ENCODE measurements at regions not wholly inside any gene's neighbourhood (a gene's known extent, or its start where the extent isn't known, plus 50 kb on each side); places are given as distances from the start of the nearest gene placed in this dataset.

- ATAC-seq: no peak
Observed at GRCh38 chr3:145754605-145755289, 406.2 kb downstream of the PLOD2 start.

GRCh38 chr3:145760036-145760435 is 400.9 kb downstream of the PLOD2 start:
- ATAC-seq: no peak

- ATAC-seq: no peak
Observed at GRCh38 chr3:145767909-145768308, 393.1 kb downstream of the PLOD2 start.

DNA sequence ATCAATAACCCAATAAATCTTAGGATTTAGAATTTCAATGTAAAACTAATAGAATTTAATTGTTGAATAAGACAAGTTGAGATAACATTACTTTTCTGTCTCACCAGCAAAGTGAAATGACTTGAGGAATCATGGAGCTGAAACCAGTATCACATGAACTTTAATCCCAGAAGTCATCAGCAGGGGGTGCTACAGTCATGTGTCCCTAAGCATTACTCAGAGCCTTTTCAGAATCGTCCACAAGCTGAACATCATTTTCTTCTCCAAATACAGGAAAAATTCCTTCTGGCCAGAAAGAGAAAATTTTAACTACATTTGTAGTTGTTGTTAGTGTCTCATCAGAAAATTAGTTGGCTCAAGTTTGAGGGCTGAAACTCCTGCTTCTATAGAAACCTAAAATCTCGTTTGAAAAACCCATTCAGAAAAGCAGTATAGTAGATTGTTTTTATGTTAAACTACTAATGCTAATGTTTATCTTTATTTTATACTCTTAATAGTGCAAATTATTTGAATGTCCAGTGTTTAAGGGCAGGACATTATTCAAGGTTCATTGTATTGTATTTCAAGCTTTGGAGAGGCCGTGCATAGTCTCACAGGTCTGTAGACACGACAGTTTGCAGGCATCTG is 384.1 kb downstream of the PLOD2 start:
- ATAC-seq: peak; percentile 42

GRCh38 chr3:145780301-145780700 is 380.7 kb downstream of the PLOD2 start:
- ATAC-seq: no peak

GRCh38 chr3:145785668-145786067 is 375.3 kb downstream of the PLOD2 start:
- no peak for ATAC-seq

GRCh38 chr3:145798007-145798406 is 363.0 kb downstream of the PLOD2 start:
- peak; percentile 74 for ATAC-seq

- ATAC-seq: no peak
Observed at GRCh38 chr3:145798696-145799537, 362.1 kb downstream of the PLOD2 start.

DNA sequence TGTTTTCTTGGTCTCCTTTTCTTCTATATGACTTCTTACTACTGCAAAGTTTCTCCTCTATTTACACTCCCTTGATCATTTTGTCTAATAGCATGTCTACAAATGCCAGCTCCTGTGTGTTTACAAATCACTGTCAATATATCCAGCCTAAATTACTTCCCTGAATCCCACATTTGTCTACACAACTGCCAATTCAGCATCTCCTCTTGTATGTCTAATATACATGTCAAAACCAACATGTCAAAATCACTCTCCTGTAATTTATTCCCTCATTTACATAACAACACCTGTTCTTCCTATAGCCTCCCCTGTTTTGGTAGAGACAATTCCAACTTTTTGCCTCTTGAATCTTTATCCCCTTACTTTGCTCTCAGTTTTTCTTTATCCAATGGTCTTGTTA is 359.3 kb downstream of the PLOD2 start:
- no peak for ATAC-seq

GRCh38 chr3:145807990-145808389 is 353.0 kb downstream of the PLOD2 start:
- ATAC-seq: no peak

DNA sequence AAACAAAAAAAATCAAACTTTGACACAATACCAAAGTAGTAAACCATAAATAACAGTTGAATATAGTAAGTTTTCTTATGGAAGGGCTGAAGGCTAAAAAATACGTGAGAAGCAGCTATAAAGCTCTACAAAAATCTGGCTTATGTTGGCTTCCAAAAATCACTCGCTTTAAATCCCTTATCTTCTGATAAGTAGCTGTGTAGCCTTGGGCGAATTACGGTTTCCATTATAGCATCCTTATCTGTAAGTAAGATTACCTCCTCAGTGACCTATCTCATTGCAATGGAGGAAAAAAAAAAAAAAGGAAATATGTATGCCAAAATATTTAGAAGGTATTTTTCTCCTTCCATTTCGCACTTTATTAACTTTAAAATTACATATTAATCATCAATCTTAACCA is 348.6 kb downstream of the PLOD2 start:
- ATAC-seq: no peak

- no peak for ATAC-seq
Observed at GRCh38 chr3:145815707-145816413, 345.1 kb downstream of the PLOD2 start.

DNA sequence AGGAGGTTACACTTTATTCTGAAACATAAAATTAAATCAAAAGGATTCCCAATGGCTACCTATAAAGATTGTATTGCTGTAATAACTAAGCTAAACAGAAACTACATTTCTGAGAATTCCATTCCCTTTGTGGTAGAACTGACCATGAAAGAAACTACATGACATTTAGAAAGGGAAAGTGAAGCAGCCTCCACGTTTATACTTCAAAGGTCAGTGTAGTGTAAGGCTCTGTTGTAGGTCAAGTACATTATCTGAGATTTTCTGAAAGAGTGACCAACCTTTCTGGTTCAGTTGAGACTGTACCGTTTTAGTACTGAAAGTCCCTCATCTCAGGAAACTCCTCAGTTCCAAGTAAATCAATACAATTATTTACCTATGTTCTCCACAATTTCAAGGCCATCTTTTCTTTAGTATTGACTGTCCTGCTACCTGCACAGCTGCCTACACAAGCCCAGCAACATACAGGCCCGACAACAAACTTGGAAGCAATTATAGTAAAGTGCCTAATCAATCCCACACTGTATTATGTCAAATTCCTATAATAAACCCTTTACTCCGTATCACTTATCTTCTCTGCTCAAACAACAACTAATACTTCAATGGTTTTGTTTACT is 343.0 kb downstream of the PLOD2 start:
- no peak for ATAC-seq

DNA sequence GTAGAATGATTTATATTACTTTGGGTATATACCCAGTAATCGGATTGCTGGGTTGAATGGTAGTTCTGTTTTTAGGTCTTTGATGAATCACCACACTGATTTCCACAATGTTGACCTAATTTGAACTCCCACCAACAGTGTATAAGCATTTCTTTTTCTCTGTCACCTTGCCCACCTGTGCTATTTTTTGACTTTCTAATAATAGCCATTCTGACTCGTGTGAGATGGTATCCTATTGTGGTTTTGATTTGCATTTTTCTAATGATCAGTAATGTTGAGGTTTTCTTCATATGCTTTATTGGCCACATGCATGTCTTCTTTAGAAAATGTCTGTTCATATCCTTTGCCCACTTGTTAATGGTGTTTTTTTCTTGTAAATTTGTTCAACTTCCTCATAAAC is 340.8 kb downstream of the PLOD2 start:
- ATAC-seq: no peak

DNA sequence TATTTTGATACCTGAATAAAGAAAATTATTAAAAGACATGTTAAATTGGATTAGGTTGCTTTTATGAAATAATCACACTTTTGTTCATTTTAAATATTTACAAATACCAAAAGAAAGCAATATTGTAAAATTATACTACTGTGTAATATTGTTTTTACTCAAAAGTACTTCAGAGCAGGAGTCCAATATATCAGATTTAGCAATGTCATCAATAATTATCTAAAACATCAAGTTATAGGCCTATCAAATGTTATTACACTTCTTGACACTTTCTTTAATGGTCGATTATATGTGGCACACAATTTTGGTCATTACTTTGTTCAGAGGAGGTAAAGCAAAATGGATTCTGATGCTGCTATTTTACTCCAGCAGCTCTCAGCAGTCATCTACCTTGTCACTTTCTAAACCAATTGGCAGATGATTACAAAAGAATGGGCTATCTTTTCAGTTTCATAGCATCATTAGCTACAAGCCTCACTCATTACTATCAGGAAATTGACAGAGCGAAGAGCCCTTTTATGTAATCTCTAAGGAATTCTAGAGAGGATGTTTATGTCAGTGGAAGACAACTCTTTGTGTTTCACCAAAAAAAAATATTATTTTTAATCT is 318.6 kb downstream of the PLOD2 start:
- no peak for ATAC-seq

- ATAC-seq: no peak
Observed at GRCh38 chr3:145843561-145843960, 317.4 kb downstream of the PLOD2 start.

- no peak for ATAC-seq
Observed at GRCh38 chr3:145849115-145849514, 311.9 kb downstream of the PLOD2 start.

GRCh38 chr3:145854499-145854898 is 306.5 kb downstream of the PLOD2 start:
- no peak for ATAC-seq

DNA sequence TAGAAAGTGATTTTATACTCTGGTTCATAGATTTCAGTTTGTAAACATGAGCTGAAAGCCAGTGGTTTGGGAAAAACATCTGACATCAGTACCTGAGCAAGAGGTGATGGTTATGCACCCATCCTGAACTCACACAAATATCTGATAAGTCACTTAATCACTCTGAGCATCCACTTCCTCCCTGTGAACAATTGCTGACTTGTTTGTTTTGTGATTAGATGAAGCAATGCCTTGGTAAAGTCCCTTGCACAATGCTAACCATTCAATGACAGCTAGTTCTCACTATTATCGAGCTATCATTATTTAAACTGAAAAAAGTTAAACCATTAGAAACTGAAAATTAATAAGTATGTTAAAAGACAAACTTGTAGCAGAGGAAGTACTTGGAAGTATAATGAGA is 303.0 kb downstream of the PLOD2 start:
- ATAC-seq: peak; percentile 71

- no peak for ATAC-seq
Observed at GRCh38 chr3:145864336-145864735, 296.6 kb downstream of the PLOD2 start.

DNA sequence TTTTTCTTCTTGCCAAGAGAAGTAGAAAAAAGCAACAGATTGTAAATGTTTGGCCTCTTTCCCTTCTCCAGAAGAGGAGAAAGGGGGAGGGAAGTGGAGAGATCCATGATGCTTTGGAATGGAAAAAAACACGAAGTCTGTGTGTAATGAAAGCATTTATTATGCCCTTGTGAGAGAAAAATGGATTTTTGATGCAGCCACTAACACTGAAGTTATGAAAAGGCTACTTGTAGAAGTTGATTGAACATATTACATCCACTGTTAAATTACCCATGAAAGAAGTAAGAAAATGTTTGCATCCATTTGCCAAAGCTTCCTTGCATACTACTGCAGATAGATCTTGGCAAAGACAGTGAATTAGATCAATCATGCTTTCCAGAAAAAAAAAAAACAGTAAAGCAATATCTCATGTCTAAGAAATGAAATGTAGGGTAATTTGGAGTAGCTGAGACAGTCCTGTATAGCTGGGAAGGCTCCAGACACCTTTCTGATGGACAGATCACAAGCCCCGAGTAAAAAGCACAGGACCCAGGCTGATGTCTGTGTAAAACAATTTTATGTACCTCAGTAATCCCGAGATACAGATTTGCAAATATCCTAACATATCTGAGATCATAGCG is 295.5 kb downstream of the PLOD2 start:
- no peak for ATAC-seq

- no peak for ATAC-seq
Observed at GRCh38 chr3:145869958-145870357, 291.0 kb downstream of the PLOD2 start.
